Gastrocnemius medialis (tissue), 4 donors: ENCODE measurements at regions not wholly inside any gene's neighbourhood (a gene's known extent, or its start where the extent isn't known, plus 50 kb on each side); places are given as distances from the start of the nearest gene placed in this dataset.
"Not testable (repeated sequence)": the region's sequence is repeated elsewhere in the genome, so short reads cannot be mapped to it uniquely, and the experiment has no call there.

Experiments used
- ATAC-seq, 2 donors: fragments of 150-250 bp; one replicate each; pipeline ENCODE4 v1.9.1; 2016
- DNase-seq, 2 donors: peaks; one replicate each; pipeline ENCODE4 v3.0.0-alpha.2; 2019
- H3K27ac ChIP-seq, 4 donors: fragments of 200-600 bp; sonication (generic); 1 replicate in 1 of 4; 2 replicates in 3 of 4; pipeline ENCODE4 v1.5.1; 2016 to 2018; ENCODE audit warnings: mild to moderate bottlenecking in 2 of 4, moderate library complexity in 1 of 4
- H3K27me3 ChIP-seq, 3 donors: fragments of 200-600 bp; sonication (generic) in 2 of 3; 1 replicate in 1 of 3; 2 replicates in 2 of 3; pipeline versions ENCODE4 v1.5.1 to v1.6.0; 2016 to 2019; ENCODE audit warnings: mild to moderate bottlenecking in 1 of 3, moderate library complexity in 1 of 3
- H3K36me3 ChIP-seq, 2 donors: fragments of 200-600 bp; sonication (generic) in 1 of 2; one replicate each; pipeline ENCODE4 v1.5.1; 2017 to 2018
- H3K4me1 ChIP-seq, 2 donors: fragments of 200-600 bp; sonication (generic) in 1 of 2; one replicate each; pipeline ENCODE4 v1.5.1; 2016 to 2017; ENCODE audit warnings: mild to moderate bottlenecking in 2 of 2
- H3K4me3 ChIP-seq, 4 donors: fragments of 200-600 bp; sonication (generic) in 3 of 4; 1 replicate in 1 of 4; 2 replicates in 3 of 4; pipeline ENCODE4 v1.5.1; 2016 to 2019; ENCODE audit warnings: mild to moderate bottlenecking in 2 of 4
- H3K9me3 ChIP-seq, 3 donors: fragments of 200-600 bp; sonication (generic) in 2 of 3; 1 replicate in 1 of 3; 2 replicates in 2 of 3; pipeline ENCODE4 v1.5.1; 2016 to 2019
- CTCF ChIP-seq, 5 experiments: fragments of 450-650 bp in 3 of 5; fragments of 200-600 bp in 2 of 5; sonication (generic) in 2 of 5; IDR thresholded peaks in 4 of 5; conservative IDR thresholded peaks in 1 of 5; 1 replicate in 4 of 5; 2 replicates in 1 of 5; pipeline ENCODE4 v1.5.1; 2016 to 2019; ENCODE audit warnings: antibody characterized with exemption in 5 of 5, mild to moderate bottlenecking in 3 of 5, moderate library complexity in 3 of 5
- POLR2A ChIP-seq, 2 donors: fragments of 450-650 bp; IDR thresholded peaks; one replicate each; pipeline ENCODE4 v1.6.1; 2017; ENCODE audit warnings: antibody characterized with exemption in 2 of 2, mild to moderate bottlenecking in 2 of 2, moderate library complexity in 2 of 2
- in situ Hi-C, 4 donors: fragments of 200-750 bp; cut with MboI; loops; one replicate each; pipeline versions ENCODE4 v1.15.0 to v1.8.0; 2017; ENCODE audit warnings: low sequenced_read_pairs in 4 of 4
- intact Hi-C: fragments of 100-400 bp; cut with DNase I; formaldehyde crosslinking; loops from one replicate; pipeline ENCODE4 v1.15.1; 2023; ENCODE audit warnings: low total_unique reads

DNA sequence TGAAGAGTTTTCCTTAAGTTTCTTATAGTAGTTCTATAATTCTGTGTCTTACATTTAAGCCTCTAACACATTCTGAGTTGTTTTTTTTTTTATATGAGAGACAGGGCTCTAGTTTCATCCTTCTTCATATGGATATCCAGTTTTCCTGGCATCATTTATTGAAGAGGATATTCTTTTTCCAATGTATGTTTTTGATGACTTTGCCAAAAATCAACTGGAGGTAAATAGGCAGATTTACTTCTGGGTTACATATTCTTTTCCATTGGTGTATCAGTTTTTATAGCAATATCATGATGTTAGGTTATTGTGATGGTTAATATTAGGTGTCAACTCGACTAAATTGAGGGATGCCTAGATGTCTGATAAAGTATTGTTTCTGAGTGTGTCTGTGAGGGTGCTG, 650.7 kb upstream of the GRID2 start:
- in situ Hi-C loops (no loop called here), intact Hi-C loops (no loop called here)
- no peaks in the 10 kb centered on the region for H3K9me3 ChIP-seq
- TF ChIP-seq CTCF (IDR thresholded peaks at IDR 0.05 in 4 of 5, conservative IDR thresholded peaks at IDR 0.05 in 1 of 5) (no peak), POLR2A (IDR thresholded peaks at IDR 0.05) (no peak)
- no peaks in the 10 kb centered on the region for H3K36me3 ChIP-seq
- ATAC-seq (no peak), DNase-seq (no peak)
- H3K4me1 ChIP-seq: no peaks in the 10 kb centered on the region
- no peaks in the 10 kb centered on the region for H3K27me3 ChIP-seq
- no peak overlapping the region for H3K27ac ChIP-seq
- no peak overlapping the region for H3K4me3 ChIP-seq

- in situ Hi-C loops (no loop called here), intact Hi-C loops (no loop called here)
- Histone ChIP-seq H3K27ac (no peak overlapping the region), H3K9me3 (no peaks in the 10 kb centered on the region), H3K36me3 (no peaks in the 10 kb centered on the region), H3K27me3 (no peaks in the 10 kb centered on the region), H3K4me3 (no peak overlapping the region), H3K4me1 (no peaks in the 10 kb centered on the region)
- TF ChIP-seq POLR2A (IDR thresholded peaks at IDR 0.05) (no peak), CTCF (IDR thresholded peaks at IDR 0.05 in 4 of 5, conservative IDR thresholded peaks at IDR 0.05 in 1 of 5) (no peak)
- DNase-seq (no peak), ATAC-seq (no peak)
Observed at GRCh38 chr4:91681091-91681490, 622.7 kb upstream of the GRID2 start.

DNA sequence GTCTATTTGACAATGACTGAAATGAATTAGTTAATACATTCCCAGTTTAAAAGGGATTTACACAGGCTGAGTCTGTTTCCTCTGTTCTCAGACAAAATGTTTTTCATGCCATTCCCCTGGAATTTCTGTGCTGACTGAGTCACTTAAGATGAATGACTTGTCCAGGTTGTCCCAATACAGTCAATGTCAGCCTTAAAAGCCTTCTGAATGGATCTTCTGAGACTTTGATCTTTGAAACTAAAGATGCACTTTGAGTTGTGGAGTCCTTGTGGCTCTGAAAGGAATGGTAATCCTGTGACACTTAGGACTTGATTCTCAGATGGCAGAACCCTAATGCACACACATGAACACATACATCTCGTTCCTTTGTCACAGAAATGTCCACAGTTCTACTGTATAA, 622.2 kb upstream of the GRID2 start:
- no peak for ATAC-seq
- Histone ChIP-seq H3K36me3 (no peaks in the 10 kb centered on the region), H3K27me3 (no peaks in the 10 kb centered on the region), H3K4me1 (no peaks in the 10 kb centered on the region), H3K27ac (no peak overlapping the region), H3K9me3 (no peaks in the 10 kb centered on the region), H3K4me3 (no peak overlapping the region)
- no peak for TF ChIP-seq CTCF (IDR thresholded peaks at IDR 0.05 in 4 of 5, conservative IDR thresholded peaks at IDR 0.05 in 1 of 5)
- intact Hi-C loops: no loop called here
- no peak for DNase-seq
- in situ Hi-C loops: no loop called here

DNA sequence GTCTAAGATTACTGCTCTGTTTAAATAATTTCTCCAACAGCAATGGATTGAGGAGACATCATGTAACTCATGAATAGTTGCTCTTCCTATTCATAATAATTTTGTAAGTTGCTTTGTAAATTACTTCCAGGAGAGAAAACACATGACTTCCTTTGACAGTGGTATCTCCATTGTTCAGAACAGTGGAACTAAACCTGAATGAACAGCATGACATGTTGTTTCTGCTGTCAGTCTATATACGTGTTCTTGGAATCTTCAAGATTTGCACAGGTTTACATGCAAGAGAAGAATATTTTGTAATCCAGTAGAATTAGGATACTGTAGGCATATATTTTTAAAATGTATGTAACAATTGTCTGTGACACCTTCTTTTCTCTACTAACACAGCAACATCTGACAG, 618.8 kb upstream of the GRID2 start:
- no peaks in the 10 kb centered on the region for H3K27me3 ChIP-seq
- no peak for DNase-seq
- TF ChIP-seq CTCF (IDR thresholded peaks at IDR 0.05 in 4 of 5, conservative IDR thresholded peaks at IDR 0.05 in 1 of 5): no peak
- no peak for TF ChIP-seq POLR2A (IDR thresholded peaks at IDR 0.05)
- H3K9me3 ChIP-seq: no peaks in the 10 kb centered on the region
- ATAC-seq: no peak
- intact Hi-C loops: no loop called here
- no peaks in the 10 kb centered on the region for H3K4me1 ChIP-seq
- H3K4me3 ChIP-seq: no peak overlapping the region
- in situ Hi-C loops: no loop called here
- H3K27ac ChIP-seq: no peak overlapping the region
- H3K36me3 ChIP-seq: no peaks in the 10 kb centered on the region

DNA sequence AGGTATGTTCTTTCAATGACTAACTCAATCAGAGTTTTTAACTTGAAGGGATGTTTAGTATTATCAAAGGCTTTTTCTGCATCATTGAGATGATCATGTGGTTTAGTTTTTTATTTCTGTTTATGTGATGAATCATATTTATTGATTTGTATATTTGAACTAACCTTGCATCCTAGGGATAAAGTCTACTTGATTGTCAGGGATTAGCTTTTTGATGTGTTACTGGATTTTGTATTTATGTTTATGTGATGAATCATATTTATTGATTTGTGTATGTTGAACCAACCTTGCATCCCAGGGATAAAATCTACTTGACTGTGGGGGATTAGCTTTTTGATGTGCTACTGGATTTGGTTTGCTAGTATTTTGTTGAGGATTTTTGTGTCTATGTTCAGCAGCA, 615.4 kb upstream of the GRID2 start:
- Histone ChIP-seq H3K4me1 (no peaks in the 10 kb centered on the region), H3K4me3 (no peak overlapping the region), H3K27me3 (no peaks in the 10 kb centered on the region), H3K36me3 (no peaks in the 10 kb centered on the region), H3K9me3 (no peaks in the 10 kb centered on the region), H3K27ac (no peak overlapping the region)
- in situ Hi-C loops: no loop called here
- intact Hi-C loops: no loop called here
- DNase-seq (no peak), ATAC-seq (no peak)
- TF ChIP-seq CTCF (IDR thresholded peaks at IDR 0.05 in 4 of 5, conservative IDR thresholded peaks at IDR 0.05 in 1 of 5) (no peak), POLR2A (IDR thresholded peaks at IDR 0.05) (no peak)

GRCh38 chr4:91699691-91700090, 604.1 kb upstream of the GRID2 start:
- in situ Hi-C loops, H3K27me3 ChIP-seq, H3K27ac ChIP-seq, H3K4me1 ChIP-seq, ATAC-seq, DNase-seq, H3K9me3 ChIP-seq, intact Hi-C loops, H3K36me3 ChIP-seq, H3K4me3 ChIP-seq: not testable (repeated sequence)
